SK-N-SH treated with all-trans-retinoic acid at 6 μM for 48 hours (cell line): ENCODE measurements at regions not wholly inside any gene's neighbourhood (a gene's known extent, or its start where the extent isn't known, plus 50 kb on each side); places are given as distances from the start of the nearest gene placed in this dataset.

Experiments used
- CREB5 ChIP-seq: fragments of 250-450 bp; sonication (Bioruptor Pico); IDR thresholded peaks from 2 replicates; pipeline ENCODE4 v1.5.1; 2020; ENCODE audit warnings: low read depth, mild to moderate bottlenecking, moderate library complexity
- SNAI2 ChIP-seq: fragments of 250-450 bp; sonication (Bioruptor Pico); IDR thresholded peaks from 2 replicates; pipeline ENCODE4 v1.5.0; 2020; ENCODE audit warnings: mild to moderate bottlenecking, moderate library complexity

- TF ChIP-seq SNAI2 (no peak), CREB5 (no peak)
Measured at GRCh38 chr2:5290900-5291546, 401.2 kb upstream of the SOX11 start.
